Stimulated activated CD8-positive, alpha-beta memory T cell treated with anti-CD3 and anti-CD28 coated beads, Interleukin-15, amount 100 ng/mL, for 24 hours (primary cell): ENCODE measurements at regions not wholly inside any gene's neighbourhood (a gene's known extent, or its start where the extent isn't known, plus 50 kb on each side); places are given as distances from the start of the nearest gene placed in this dataset.
"Not testable (repeated sequence)": the region's sequence is repeated elsewhere in the genome, so short reads cannot be mapped to it uniquely, and the experiment has no call there.

Experiments used
- DNase-seq: peaks from one replicate; pipeline ENCODE4 v3.0.0-alpha.2; 2020; ENCODE audit warnings: low read depth

GRCh38 chr20:1810926-1811620 is 84.1 kb upstream of the SIRPA start:
- DNase-seq: no peak

- DNase-seq: no peak
These were observed 84.7 kb upstream of the SIRPA start for GRCh38 chr20:1810572-1810925.

- DNase-seq: no peak
These were observed 85.3 kb upstream of the SIRPA start for GRCh38 chr20:1809611-1810510.

DNA sequence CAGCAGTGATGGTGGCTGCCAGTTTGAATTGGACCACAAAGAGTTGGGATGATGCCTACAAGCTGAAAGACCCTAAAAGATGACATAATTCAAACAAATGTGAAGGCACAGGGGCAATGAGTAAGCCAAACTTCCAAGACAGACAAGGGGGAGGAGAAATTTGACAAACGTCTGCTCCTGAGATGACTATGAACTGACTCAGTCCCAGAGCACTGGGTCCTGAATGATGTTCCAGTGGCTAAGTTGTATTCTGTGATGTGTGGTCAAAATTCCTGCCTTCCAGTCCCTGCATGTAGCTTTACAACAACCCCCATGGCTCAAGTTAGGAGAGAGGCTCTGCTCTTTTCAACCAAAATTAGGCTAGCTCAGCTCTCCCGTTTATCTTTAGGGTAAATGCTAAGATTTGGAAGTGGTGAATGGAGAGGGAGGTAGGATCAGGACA is 86.1 kb upstream of the SIRPA start:
- no peak for DNase-seq

DNA sequence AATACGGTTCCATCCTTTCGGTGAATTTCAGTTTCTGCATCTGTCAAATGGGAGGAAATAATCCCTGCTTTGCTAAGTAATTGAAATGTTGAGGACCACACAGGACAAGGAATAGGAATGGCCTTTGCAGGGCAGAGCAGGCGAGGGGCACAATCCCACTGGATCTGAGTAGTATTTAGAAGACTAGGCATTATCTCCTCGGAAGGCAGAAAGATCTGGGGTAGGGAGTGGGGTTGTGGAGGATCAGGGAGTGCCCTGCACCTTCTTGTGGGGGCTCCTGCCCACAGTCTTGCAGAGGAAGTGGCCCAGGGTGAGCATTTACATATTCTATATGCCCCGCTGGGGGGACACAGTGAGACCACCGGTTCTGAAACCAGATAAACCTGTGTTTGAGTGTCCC is 87.1 kb upstream of the SIRPA start:
- no peak for DNase-seq

DNA sequence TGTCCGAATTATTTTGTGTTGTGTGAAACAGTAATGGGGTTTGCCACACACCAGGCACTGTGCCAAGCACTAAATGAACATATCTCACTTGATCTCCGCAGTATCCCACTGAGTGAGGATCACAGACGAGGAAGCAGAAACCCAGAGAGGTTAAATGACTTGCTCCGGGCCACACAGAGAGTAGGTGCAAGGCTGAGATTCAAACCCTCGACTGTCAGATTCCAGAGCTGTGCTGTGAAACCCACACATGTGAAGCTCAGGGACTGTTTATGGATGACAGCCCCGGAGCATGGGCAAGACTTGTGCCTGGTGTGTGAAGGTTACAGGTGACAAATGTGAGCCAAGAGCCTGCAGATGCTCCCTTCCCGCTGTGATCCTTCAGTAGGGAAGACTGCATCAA is 87.8 kb upstream of the SIRPA start:
- no peak for DNase-seq

DNA sequence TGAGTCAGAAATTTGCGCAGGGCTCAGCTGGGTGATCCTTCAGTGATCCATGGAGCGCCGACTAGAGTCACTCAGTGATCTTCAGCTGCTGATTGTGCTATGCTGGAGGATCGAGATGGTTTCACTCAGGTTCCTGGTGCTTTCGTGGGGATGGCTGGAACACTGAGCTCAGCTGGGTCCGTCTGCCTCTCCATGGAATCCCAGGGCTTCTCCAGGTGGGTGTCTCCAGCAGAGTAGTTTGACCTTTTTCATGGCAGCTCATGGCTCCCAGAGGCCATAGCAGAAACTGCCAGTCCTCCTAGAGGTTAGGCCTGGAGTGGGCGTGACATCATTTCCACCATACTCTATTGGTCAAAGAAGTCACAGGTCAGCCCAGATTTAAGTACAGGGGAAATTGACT is 88.8 kb upstream of the SIRPA start:
- DNase-seq: no peak

GRCh38 chr20:1805816-1806215 is 89.4 kb upstream of the SIRPA start:
- no peak for DNase-seq

DNA sequence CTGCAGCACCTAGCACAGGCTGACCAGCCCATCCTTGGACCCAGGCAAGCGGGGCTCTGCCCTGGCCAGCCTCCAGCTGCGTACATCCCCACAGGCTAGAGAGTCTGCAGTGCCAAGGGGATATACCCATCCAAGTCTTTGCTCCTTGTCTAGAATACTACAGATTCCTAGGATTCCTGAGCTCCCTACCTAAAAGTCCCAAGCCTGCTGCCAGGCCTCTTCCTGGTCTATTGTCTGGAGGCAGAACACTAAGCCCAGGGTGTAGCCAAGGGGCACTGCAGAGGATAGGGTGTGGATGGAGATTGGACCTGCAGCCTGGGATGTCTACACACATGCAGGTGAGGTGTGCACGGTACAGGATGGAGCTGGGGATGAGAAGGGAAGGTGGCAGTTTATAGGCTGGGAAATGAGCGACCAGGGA is 90.0 kb upstream of the SIRPA start:
- no peak for DNase-seq

GRCh38 chr20:1804554-1804956 is 90.7 kb upstream of the SIRPA start:
- DNase-seq: no peak

- no peak for DNase-seq
These were observed 91.2 kb upstream of the SIRPA start for GRCh38 chr20:1803932-1804501.

DNA sequence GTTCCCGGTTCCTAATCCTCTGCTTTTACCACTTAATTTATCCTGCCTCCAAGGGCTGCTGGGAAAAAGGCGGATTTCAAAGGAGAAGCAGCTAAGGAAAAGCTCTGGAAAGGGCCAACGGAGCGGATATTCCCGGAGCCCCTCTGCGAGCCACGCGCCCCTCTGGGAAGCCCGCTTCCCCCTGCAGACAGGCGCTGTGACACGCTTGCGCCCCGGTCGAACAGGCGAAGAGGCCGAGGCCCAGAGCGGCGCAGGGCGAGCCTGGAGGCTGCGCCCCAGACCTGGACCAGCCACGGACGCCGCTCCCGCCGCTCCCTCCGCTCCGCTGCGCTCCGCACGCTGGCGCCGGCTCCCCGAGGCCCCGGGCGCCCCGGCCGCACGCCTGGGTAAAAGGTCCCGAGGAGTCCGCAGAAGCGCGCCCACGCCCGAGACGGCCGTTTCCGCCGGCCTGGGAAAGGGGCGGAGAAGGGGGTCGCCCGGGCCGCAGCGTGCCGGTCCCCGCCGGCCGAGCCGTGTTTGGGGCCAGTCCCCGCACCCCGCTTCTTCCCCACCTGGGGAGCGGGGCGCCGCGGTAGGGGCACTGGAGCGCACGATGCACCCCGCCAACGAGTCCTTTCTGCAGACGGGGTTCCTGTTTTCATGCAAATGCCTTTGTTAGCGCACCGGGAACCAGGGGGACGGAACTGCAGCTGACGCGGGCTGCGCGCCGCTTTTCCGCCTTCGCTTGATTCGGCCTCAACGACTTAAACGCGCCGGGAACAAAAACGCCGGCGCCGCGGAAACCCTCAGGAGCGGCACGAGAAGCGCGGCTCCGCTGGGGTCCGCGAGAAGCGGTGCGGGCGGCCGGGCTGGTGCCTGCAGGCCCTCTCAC is 91.9 kb upstream of the SIRPA start:
- no peak for DNase-seq

DNA sequence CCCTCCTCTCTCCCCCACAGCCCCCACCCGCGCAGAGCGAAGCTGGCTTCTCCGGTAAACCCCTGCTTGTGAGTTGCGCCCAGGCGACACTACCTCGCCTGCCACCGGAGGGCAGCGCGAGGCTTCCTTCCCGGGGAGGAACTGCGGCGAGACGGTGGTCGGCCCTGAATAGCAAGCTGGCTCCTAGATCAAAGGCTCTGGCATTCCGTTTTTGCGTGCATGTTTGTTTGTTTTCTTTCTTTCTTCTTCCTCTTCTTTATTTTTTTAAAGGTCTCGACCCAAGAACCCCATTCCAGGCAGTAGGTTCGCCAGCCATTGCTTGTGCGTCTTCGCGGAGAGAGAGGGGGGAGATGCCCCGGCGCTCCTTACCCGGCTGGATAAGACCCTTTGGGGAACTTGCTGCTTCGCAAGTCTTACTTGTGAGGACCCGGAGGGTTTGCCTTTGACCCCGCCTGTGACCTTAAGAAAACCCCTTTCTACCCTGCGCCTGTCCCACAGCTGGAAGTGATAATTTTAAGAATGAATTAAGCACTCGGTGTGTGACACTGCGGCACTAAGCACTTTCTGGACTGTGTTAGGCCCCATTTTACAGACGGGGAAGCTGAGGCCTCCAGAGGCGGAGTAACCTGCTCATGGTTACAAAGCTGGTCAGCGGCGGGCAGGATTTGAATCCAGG is 92.7 kb upstream of the SIRPA start:
- no peak for DNase-seq

DNA sequence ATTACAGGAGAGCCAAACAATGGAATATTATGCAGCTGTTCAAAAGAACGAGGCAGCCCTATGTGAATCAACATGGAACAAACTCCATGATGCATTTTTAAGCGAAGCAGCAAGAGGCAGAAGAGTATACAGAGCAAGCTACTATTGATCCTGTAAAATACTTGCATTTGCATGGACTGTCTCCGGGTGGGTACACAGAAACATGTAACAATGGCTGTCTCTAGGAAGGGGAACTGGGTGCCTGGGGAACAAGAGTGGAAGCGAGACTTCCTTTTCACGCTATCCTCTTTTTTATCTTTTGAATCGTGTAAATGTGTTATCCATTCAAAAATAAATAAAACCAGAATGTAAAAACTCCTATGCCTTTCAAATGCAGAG is 93.3 kb upstream of the SIRPA start:
- DNase-seq: no peak

GRCh38 chr20:1801225-1801928 is 93.8 kb upstream of the SIRPA start:
- no peak for DNase-seq

GRCh38 chr20:1800777-1801176 is 94.4 kb upstream of the SIRPA start:
- no peak for DNase-seq

- no peak for DNase-seq
These were observed 95.0 kb upstream of the SIRPA start for GRCh38 chr20:1800180-1800579.

- DNase-seq: not testable (repeated sequence)
These were observed 95.5 kb upstream of the SIRPA start for GRCh38 chr20:1799746-1800145.

GRCh38 chr20:1798982-1799381 is 96.2 kb upstream of the SIRPA start:
- no peak for DNase-seq

DNA sequence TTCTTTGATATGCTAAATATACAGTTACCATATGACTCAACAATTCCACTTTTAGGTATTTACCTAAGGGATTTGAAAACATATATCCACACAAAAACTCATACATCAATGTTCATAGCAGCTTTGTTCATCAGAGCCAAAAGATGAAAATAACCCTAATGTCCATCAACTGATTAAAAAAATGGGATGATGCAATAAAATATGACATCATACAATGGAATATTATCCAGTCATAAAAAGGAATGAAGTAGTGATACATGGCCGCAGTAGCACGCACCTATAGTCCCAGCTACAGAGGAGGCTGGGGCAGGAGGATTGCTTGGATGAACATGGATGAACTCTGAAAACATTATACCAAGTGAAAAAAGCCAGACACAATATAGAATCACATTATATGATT is 101.4 kb upstream of the SIRPA start:
- DNase-seq: no peak

DNA sequence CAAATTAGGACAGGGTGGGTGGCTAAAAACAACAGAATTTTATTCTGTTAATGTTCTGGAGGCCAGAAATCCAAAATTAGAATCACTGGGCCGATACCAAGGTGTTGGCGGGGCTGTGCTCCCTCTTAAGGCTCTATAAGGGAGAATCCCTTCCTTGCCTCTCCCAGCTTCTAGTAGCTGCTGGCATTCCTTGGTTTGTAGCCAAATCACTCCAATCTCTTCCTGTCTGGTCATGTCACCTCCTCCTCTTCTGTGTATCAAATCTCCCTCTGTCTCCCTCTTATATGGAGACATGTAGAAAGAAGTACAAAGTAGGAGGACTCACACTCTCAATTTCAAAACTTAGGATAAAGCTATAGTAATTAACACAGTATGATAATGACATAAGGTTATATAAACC is 102.9 kb upstream of the SIRPA start:
- DNase-seq: no peak
